ENCODE measurements at regions not wholly inside any gene's neighbourhood (a gene's known extent, or its start where the extent isn't known, plus 50 kb on each side); places are given as distances from the start of the nearest gene placed in this dataset.

- peaks cover 12% of the 10 kb centered on the region for H3K4me1 Mint-ChIP-seq
- H3K36me3 Mint-ChIP-seq: no peaks in the 10 kb centered on the region
- no peak overlapping the region for H3K27ac Mint-ChIP-seq
- H3K4me3 Mint-ChIP-seq: no peak overlapping the region
- H3K27me3 Mint-ChIP-seq: peaks cover 25% of the 10 kb centered on the region
- DNase-seq: no peak
- no peaks in the 10 kb centered on the region for H3K9me3 Mint-ChIP-seq
Measured at GRCh38 chr2:234689911-234690379, 193.1 kb upstream of the ARL4C start.

GRCh38 chr2:234687718-234688475 is 191.0 kb upstream of the ARL4C start:
- no peak for DNase-seq
- Mint-ChIP-seq H3K4me3 (no peak overlapping the region), H3K4me1 (no peaks in the 10 kb centered on the region), H3K27ac (no peak overlapping the region), H3K9me3 (no peaks in the 10 kb centered on the region), H3K27me3 (peaks cover 15% of the 10 kb centered on the region), H3K36me3 (no peaks in the 10 kb centered on the region)

GRCh38 chr2:234686088-234686890 is 189.4 kb upstream of the ARL4C start:
- H3K4me1 Mint-ChIP-seq: no peaks in the 10 kb centered on the region
- no peak overlapping the region for H3K4me3 Mint-ChIP-seq
- no peaks in the 10 kb centered on the region for H3K9me3 Mint-ChIP-seq
- DNase-seq: no peak
- no peaks in the 10 kb centered on the region for H3K36me3 Mint-ChIP-seq
- peaks cover 2% of the 10 kb centered on the region for H3K27me3 Mint-ChIP-seq
- H3K27ac Mint-ChIP-seq: no peak overlapping the region

- Mint-ChIP-seq H3K4me1 (no peaks in the 10 kb centered on the region), H3K4me3 (no peak overlapping the region), H3K27me3 (no peaks in the 10 kb centered on the region), H3K36me3 (no peaks in the 10 kb centered on the region), H3K9me3 (no peaks in the 10 kb centered on the region), H3K27ac (no peak overlapping the region)
- no peak for DNase-seq
Measured at GRCh38 chr2:234684466-234684865, 187.6 kb upstream of the ARL4C start.

- Mint-ChIP-seq H3K36me3 (no peaks in the 10 kb centered on the region), H3K4me3 (no peak overlapping the region), H3K27ac (no peak overlapping the region), H3K9me3 (no peaks in the 10 kb centered on the region), H3K4me1 (no peaks in the 10 kb centered on the region), H3K27me3 (no peaks in the 10 kb centered on the region)
- no peak for DNase-seq
Measured at GRCh38 chr2:234683950-234684349, 187.1 kb upstream of the ARL4C start.

GRCh38 chr2:234682492-234683228 is 185.8 kb upstream of the ARL4C start:
- H3K36me3 Mint-ChIP-seq: no peaks in the 10 kb centered on the region
- H3K27me3 Mint-ChIP-seq: no peaks in the 10 kb centered on the region
- no peaks in the 10 kb centered on the region for H3K4me1 Mint-ChIP-seq
- no peak overlapping the region for H3K4me3 Mint-ChIP-seq
- no peak overlapping the region for H3K27ac Mint-ChIP-seq
- no peaks in the 10 kb centered on the region for H3K9me3 Mint-ChIP-seq
- no peak for DNase-seq

- Mint-ChIP-seq H3K9me3 (no peaks in the 10 kb centered on the region), H3K27ac (no peak overlapping the region)
Measured at GRCh38 chr2:234680688-234681619, 184.1 kb upstream of the ARL4C start.

GRCh38 chr2:234679741-234680687 is 183.1 kb upstream of the ARL4C start:
- H3K36me3 Mint-ChIP-seq: no peaks in the 10 kb centered on the region
- no peaks in the 10 kb centered on the region for H3K4me1 Mint-ChIP-seq
- H3K9me3 Mint-ChIP-seq: no peaks in the 10 kb centered on the region
- no peak for DNase-seq
- no peak overlapping the region for H3K27ac Mint-ChIP-seq
- no peak overlapping the region for H3K4me3 Mint-ChIP-seq
- no peaks in the 10 kb centered on the region for H3K27me3 Mint-ChIP-seq

More at GRCh38 chr2:234680688-234681619, 184.1 kb upstream of the ARL4C start:
- DNase-seq: no peak
- no peaks in the 10 kb centered on the region for H3K4me1 Mint-ChIP-seq
- no peak overlapping the region for H3K4me3 Mint-ChIP-seq
- H3K27me3 Mint-ChIP-seq: no peaks in the 10 kb centered on the region
- H3K36me3 Mint-ChIP-seq: no peaks in the 10 kb centered on the region

GRCh38 chr2:234679301-234679740 is 182.4 kb upstream of the ARL4C start:
- DNase-seq: no peak

GRCh38 chr2:234678711-234679110 is 181.8 kb upstream of the ARL4C start:
- no peaks in the 10 kb centered on the region for H3K36me3 Mint-ChIP-seq

More at GRCh38 chr2:234679301-234679740, 182.4 kb upstream of the ARL4C start:
- Mint-ChIP-seq H3K9me3 (no peaks in the 10 kb centered on the region), H3K36me3 (no peaks in the 10 kb centered on the region), H3K27me3 (no peaks in the 10 kb centered on the region), H3K27ac (no peak overlapping the region), H3K4me1 (no peaks in the 10 kb centered on the region), H3K4me3 (no peak overlapping the region)

GRCh38 chr2:234677758-234678538 is 181.1 kb upstream of the ARL4C start:
- no peak overlapping the region for H3K4me3 Mint-ChIP-seq
- no peaks in the 10 kb centered on the region for H3K27me3 Mint-ChIP-seq

More at GRCh38 chr2:234678711-234679110, 181.8 kb upstream of the ARL4C start:
- H3K27me3 Mint-ChIP-seq: no peaks in the 10 kb centered on the region
- no peaks in the 10 kb centered on the region for H3K4me1 Mint-ChIP-seq
- H3K27ac Mint-ChIP-seq: no peak overlapping the region
- H3K4me3 Mint-ChIP-seq: no peak overlapping the region
- H3K9me3 Mint-ChIP-seq: no peaks in the 10 kb centered on the region
- no peak for DNase-seq

GRCh38 chr2:234676783-234677450 is 180.0 kb upstream of the ARL4C start:
- no peaks in the 10 kb centered on the region for H3K36me3 Mint-ChIP-seq
- no peaks in the 10 kb centered on the region for H3K9me3 Mint-ChIP-seq
- H3K27ac Mint-ChIP-seq: no peak overlapping the region
- H3K27me3 Mint-ChIP-seq: no peaks in the 10 kb centered on the region
- H3K4me3 Mint-ChIP-seq: no peak overlapping the region
- H3K4me1 Mint-ChIP-seq: no peaks in the 10 kb centered on the region
- DNase-seq: no peak

More at GRCh38 chr2:234677758-234678538, 181.1 kb upstream of the ARL4C start:
- H3K27ac Mint-ChIP-seq: no peak overlapping the region
- DNase-seq: no peak
- no peaks in the 10 kb centered on the region for H3K4me1 Mint-ChIP-seq
- no peaks in the 10 kb centered on the region for H3K36me3 Mint-ChIP-seq
- no peaks in the 10 kb centered on the region for H3K9me3 Mint-ChIP-seq

All from activated naive CD8-positive, alpha-beta T cell treated with anti-CD3 and anti-CD28 coated beads for 36 hours (primary cell).